Thoracic aorta (tissue), 2 donors: ENCODE measurements at regions not wholly inside any gene's neighbourhood (a gene's known extent, or its start where the extent isn't known, plus 50 kb on each side); places are given as distances from the start of the nearest gene placed in this dataset.

Experiments used
- ATAC-seq: fragments of 150-250 bp; one replicate; pipeline ENCODE4 v1.8.0; 2017; ENCODE audit warnings: low read depth; ENCODE audit not compliant: insufficient number of reproducible peaks, low FRiP score
- DNase-seq: peaks from one replicate; pipeline ENCODE4 v3.0.0-alpha.2; 2020; ENCODE audit warnings: low spot score
- H3K27ac ChIP-seq, 2 donors: fragments of 200-600 bp; sonication (generic); 1 replicate in 1 of 2; 2 replicates in 1 of 2; pipeline ENCODE4 v1.5.1; 2016; ENCODE audit warnings: mild to moderate bottlenecking in 2 of 2, moderate library complexity in 2 of 2
- H3K27me3 ChIP-seq: fragments of 200-600 bp; sonication (generic); replicated peaks from 2 replicates; pipeline ENCODE4 v1.6.0; 2016; ENCODE audit warnings: mild to moderate bottlenecking; ENCODE audit not compliant: insufficient read depth
- H3K36me3 ChIP-seq: fragments of 200-600 bp; sonication (generic); one replicate; pipeline ENCODE4 v1.5.1; 2016
- H3K4me1 ChIP-seq, 2 donors: fragments of 200-600 bp; sonication (generic); 1 replicate in 1 of 2; 2 replicates in 1 of 2; pipeline versions ENCODE4 v1.5.1 to v1.6.0; 2016; ENCODE audit warnings: low read depth in 2 of 2, mild to moderate bottlenecking in 1 of 2; ENCODE audit not compliant: control insufficient read depth in 1 of 2
- H3K4me3 ChIP-seq: fragments of 200-600 bp; sonication (generic); 2 replicates; pipeline ENCODE4 v1.5.1; 2016; ENCODE audit warnings: mild to moderate bottlenecking
- H3K9me3 ChIP-seq: fragments of 200-600 bp; sonication (generic); 2 replicates; pipeline ENCODE4 v1.5.1; 2016
- TF ChIP-seq, protein P1 (sequence below): fragments of 200-600 bp; sonication (generic); IDR thresholded peaks from one replicate; pipeline ENCODE4 v1.5.1; 2019; ENCODE audit warnings: antibody characterized with exemption

DNA sequence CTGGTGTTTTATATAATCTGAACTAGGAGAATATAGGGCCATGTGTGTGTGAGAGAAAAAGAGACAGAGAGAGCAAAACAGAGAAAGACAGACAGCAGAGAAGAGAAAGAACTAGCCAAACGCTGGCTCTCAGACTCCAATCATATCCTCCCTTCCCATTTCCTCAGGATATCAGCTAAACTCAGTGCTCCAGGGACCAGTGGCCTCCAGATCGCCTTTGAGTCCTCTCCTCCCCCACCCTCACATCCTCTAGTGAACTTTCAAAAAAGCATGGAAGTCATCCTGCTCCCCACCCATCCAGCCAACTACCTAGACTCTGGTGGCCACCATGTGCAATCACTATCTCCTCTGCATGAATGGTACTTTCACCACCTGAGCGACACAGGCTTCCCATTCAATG, 386.1 kb upstream of the NPVF start:
- TF ChIP-seq, protein P1, sequence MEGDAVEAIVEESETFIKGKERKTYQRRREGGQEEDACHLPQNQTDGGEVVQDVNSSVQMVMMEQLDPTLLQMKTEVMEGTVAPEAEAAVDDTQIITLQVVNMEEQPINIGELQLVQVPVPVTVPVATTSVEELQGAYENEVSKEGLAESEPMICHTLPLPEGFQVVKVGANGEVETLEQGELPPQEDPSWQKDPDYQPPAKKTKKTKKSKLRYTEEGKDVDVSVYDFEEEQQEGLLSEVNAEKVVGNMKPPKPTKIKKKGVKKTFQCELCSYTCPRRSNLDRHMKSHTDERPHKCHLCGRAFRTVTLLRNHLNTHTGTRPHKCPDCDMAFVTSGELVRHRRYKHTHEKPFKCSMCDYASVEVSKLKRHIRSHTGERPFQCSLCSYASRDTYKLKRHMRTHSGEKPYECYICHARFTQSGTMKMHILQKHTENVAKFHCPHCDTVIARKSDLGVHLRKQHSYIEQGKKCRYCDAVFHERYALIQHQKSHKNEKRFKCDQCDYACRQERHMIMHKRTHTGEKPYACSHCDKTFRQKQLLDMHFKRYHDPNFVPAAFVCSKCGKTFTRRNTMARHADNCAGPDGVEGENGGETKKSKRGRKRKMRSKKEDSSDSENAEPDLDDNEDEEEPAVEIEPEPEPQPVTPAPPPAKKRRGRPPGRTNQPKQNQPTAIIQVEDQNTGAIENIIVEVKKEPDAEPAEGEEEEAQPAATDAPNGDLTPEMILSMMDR = no peak
- H3K27me3 ChIP-seq = no peaks in the 10 kb centered on the region
- no peak overlapping the region for H3K4me3 ChIP-seq
- no peaks in the 10 kb centered on the region for H3K36me3 ChIP-seq
- peak overlapping the region; percentile 33 to 46 for H3K27ac ChIP-seq
- no peaks in the 10 kb centered on the region for H3K9me3 ChIP-seq
- ATAC-seq (no peak), DNase-seq (no peak)
- peaks cover 36 to 52% of the 10 kb centered on the region in 2 donors for H3K4me1 ChIP-seq

DNA sequence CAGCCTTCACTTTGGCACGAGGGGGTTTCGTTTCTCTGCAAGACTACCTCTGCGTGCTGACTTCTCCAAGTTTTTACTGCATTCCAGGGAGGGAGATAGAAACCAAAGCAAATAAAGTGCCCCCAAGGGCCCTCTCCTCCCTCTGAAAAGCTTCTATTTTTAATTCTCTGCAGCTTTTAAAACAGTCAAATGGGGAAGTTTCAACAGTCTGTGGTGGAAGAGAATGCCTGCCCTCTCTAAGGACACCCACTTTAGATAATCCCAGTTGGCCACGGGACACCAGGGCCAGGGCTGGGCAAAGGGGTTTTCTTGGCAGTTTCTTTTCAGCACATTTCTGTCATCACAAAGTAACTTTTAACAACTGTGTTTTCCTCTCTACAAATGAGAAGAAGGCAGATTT, 386.7 kb upstream of the NPVF start:
- peaks cover 37 to 58% of the 10 kb centered on the region in 2 donors for H3K4me1 ChIP-seq
- H3K27me3 ChIP-seq = no peaks in the 10 kb centered on the region
- H3K27ac ChIP-seq = peak overlapping the region; percentile 33 to 46
- no peak overlapping the region for H3K4me3 ChIP-seq
- ATAC-seq (no peak), DNase-seq (no peak)
- H3K36me3 ChIP-seq = no peaks in the 10 kb centered on the region
- TF ChIP-seq, protein P1 = no peak
- no peaks in the 10 kb centered on the region for H3K9me3 ChIP-seq

DNA sequence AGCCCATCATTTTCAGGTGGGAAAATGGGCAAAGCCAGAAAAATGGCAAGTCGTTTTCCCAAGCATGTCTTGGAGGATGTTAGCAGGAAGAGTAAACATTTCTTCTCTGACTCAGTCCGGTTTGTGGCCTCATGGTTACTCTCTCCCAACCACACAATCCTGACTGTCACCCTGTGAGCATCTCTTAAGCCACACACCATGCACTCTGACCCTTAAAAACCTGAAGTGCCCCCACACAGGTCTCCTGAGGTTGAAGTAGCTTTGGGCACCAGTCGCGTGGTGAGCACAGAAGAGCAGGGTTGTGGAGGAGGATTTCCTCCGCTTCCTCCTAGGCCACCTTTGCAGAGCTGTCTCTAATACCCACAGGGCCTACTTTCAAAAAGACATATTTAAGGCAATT, 387.3 kb upstream of the NPVF start:
- Histone ChIP-seq H3K4me3 (no peak overlapping the region), H3K9me3 (no peaks in the 10 kb centered on the region), H3K27me3 (no peaks in the 10 kb centered on the region), H3K4me1 (peaks cover 43 to 64% of the 10 kb centered on the region in 2 donors), H3K27ac (peak overlapping the region; percentile 33 to 46), H3K36me3 (no peaks in the 10 kb centered on the region)
- TF ChIP-seq, protein P1 = no peak
- ATAC-seq (no peak), DNase-seq (no peak)

DNA sequence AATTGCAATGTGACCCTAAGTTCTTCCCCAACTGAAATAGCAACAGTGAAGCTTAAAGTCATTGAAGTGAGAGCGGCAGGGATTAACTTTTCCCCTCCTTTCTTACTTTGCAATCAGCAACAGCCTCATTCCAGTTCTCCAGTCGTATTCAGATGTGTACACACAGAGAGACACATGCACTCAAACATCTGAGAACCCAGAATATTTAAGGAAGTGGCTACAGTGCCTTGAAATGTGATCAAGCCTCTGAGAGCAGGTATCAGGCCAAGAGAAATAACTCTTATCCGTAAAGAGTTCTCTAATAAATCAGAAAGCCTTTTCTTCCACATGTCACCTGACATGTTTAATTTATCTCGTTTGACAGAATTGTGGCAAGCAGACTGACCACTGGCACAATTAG, 388.9 kb upstream of the NPVF start:
- peaks cover 46 to 69% of the 10 kb centered on the region in 2 donors for H3K4me1 ChIP-seq
- H3K27me3 ChIP-seq = no peaks in the 10 kb centered on the region
- H3K4me3 ChIP-seq = no peak overlapping the region
- TF ChIP-seq, protein P1 = no peak
- DNase-seq = no peak
- H3K9me3 ChIP-seq = no peaks in the 10 kb centered on the region
- no peak for ATAC-seq
- no peaks in the 10 kb centered on the region for H3K36me3 ChIP-seq
- peak overlapping the region; percentile 23 to 46 for H3K27ac ChIP-seq

DNA sequence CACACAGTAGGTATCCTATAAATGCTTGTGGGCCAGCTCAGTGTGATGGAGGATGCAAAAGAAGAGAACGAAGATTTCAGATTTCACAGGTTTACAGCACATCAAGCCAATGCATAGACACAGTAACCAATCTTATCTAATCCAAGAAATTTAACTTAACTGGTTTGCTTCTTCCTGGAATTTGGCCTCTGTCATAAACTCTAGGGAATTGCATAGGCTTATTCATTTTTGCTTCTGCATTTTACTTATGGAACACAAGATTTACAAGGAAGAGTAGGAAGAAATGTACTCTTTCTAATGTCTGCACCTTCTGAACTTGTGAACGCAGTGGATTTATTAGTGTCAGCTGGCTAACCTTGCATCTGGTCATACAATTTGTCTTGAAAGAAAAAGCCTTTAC, 389.4 kb upstream of the NPVF start:
- ATAC-seq = no peak
- TF ChIP-seq, protein P1 = no peak
- Histone ChIP-seq H3K36me3 (no peaks in the 10 kb centered on the region), H3K4me3 (no peak overlapping the region), H3K27me3 (no peaks in the 10 kb centered on the region), H3K27ac (peak overlapping the region in 1 of 2 donors; percentile 23), H3K4me1 (peaks cover 46 to 69% of the 10 kb centered on the region in 2 donors), H3K9me3 (no peaks in the 10 kb centered on the region)
- DNase-seq = no peak
